ENCODE measurements at regions not wholly inside any gene's neighbourhood (a gene's known extent, or its start where the extent isn't known, plus 50 kb on each side); places are given as distances from the start of the nearest gene placed in this dataset.

DNA sequence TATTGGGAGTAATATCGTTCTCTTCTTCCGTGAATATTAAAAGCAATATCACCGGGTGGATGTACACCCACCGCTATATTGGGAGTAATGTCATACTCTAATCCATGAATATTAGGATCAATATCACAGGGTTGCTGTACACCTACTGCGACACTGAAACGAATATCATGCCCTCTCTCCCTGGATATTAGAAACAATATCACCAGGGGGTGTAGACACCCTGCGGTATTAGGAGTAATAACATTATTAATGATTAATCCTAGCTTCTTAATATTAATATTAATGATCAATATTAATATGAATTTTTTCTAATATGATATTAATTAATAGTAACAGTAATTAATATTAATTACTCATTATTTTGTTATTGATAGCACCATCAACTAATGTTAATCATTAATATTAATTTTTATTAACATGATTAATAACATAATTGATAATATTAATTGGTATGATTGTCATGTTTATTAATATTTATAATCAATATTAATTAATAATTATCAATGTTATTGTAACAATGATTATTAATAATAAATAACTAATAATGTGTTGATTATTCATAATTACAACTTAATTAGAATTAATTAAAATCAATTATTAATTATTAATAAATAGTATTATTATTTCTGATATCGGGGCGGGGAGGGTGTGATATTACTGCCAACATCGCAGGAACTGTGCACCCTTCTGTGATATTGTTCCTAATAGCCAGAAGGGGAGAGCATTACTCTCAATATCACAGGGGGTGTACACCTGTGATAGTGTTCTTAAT, 121.3 kb upstream of the C1GALT1 start:
- no peak for DNase-seq

DNA sequence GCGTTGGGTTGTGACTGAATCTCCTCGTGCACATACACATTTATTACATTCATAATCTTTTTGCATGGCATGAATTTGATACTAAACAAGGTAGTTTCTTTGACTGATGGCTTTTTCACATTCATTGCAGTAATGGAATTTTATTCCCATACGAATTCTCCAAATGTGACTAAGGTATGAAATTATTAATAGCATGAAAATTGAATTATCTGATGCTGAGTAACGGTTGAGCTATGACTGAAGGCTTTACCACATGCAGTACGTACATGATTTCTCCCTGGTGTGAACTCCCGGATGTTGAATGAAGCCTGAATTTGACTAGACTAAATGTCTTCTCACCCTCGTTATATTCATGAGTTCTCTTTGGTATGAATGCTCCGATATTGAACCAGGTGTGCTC, 104.4 kb upstream of the C1GALT1 start:
- no peak for DNase-seq

DNA sequence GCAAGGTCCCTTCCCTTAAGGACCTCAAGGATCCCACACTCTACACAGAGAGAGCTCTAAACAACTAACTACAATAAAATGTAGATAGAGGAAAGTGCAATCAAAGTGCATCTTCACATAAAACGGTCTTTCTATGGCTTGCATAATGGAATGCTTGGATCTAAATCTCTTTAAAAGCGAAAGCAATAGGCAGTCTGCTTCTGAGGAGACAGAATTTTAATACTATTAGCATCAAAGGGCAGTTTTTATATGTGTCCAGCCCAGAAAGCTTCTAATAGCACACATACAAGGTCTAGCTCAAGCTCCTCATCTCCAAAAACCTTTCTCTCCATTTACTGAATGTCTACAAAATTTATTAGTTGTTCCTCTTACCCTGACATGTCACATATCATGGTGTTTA, 101.5 kb upstream of the C1GALT1 start:
- DNase-seq: no peak

DNA sequence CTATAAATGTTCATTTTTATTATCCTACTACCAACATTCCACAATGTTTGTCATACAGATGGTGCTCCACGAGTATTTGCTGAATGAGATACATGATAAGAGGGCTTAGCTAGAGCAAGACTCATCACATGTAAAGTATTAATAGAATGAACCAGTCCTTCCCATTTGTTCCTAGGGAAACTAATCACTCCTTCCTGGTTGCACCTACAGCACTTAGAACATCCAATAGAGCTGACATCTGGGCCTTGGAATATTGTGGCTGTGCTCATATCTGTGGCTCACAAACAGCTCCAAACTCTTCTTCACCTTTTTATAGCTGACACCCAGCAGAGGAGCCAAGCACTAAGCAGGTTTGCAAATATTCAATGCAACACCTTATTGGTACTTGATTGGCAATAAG, 91.9 kb upstream of the C1GALT1 start:
- DNase-seq: no peak

DNA sequence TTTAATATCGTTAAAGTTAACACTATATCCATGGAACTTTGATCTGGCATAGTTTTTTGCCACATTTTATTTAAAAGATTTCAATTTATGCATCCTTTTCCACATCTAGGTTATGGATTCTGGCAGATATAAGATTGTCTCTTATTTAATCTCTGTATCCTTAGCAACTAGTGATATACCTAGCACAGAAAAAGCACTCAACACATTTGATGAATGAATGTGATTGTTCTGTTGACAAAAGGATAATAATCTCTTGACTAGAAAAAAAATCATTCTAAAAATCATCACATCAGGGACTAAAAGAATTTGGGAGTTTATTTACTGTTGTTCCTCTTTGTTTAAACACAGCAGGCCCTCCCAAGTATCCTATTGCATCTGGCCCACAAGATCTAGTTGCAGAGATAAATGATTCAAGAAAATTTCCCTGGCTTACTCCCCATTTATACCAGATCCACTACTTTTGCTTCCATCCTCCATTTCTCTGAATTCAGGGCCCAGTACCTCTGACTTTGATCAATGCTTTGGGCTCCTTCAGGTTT, 84.0 kb upstream of the C1GALT1 start:
- no peak for DNase-seq

DNA sequence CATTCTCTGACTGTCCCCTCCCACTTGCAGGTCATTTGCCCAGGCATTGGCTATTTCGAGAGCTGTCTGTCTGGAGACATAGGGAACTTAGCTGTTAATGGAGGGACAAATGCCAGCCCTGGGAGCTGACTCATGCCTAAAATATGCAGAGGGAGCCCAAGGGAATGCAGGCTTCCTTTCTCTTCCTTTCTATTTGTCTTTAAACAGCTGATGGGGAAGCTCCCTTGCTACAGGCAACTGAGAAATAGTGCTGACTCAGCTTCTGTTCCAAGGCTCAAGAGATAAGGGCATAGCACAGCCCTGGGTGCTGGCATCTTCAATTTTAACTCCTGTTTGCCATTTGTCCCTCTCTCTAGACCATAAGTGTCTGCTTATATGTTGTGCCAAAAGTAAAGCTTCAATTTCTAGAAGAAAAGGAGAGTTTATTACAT, 82.7 kb upstream of the C1GALT1 start:
- peak; percentile 77 for DNase-seq

DNA sequence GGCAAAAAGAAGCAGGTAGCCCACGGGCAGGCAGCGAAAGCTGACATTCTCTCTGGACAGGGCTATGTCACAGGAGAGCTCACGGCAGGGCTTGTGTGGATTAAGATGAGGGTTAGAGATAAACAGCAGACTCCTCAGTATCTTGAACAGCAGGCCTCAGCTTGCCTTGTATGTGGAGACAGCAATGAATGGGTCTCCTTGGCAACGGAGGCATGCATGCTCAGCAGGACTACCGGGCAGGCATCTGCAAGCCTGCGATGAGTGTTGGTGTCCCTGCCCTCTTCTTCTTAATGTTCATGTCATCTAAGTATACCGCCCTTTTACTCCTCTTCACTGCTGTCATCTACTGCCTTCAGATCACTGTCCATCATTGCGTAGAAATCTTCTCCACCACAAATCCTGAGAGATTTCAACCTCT, 81.9 kb upstream of the C1GALT1 start:
- DNase-seq: no peak

DNA sequence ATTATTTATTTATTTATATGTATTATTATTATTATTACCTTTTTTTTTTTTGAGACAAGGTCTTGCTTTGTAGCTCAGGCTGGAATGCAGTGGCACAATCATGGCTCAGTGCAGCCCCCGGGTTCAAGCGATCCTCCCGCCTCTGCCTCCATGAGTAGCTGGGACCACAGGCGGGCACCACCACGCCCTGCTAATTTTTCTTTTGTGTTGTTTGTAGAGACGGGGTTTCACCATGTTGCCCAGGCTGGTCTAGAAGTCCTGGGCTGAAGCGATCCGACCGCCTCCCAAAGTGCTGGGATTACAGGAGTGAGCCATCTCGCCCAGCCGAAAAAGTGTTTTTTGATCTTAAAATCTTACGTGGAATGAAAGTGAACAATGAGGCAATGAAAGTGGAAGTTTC, 79.4 kb upstream of the C1GALT1 start:
- DNase-seq: no peak

DNA sequence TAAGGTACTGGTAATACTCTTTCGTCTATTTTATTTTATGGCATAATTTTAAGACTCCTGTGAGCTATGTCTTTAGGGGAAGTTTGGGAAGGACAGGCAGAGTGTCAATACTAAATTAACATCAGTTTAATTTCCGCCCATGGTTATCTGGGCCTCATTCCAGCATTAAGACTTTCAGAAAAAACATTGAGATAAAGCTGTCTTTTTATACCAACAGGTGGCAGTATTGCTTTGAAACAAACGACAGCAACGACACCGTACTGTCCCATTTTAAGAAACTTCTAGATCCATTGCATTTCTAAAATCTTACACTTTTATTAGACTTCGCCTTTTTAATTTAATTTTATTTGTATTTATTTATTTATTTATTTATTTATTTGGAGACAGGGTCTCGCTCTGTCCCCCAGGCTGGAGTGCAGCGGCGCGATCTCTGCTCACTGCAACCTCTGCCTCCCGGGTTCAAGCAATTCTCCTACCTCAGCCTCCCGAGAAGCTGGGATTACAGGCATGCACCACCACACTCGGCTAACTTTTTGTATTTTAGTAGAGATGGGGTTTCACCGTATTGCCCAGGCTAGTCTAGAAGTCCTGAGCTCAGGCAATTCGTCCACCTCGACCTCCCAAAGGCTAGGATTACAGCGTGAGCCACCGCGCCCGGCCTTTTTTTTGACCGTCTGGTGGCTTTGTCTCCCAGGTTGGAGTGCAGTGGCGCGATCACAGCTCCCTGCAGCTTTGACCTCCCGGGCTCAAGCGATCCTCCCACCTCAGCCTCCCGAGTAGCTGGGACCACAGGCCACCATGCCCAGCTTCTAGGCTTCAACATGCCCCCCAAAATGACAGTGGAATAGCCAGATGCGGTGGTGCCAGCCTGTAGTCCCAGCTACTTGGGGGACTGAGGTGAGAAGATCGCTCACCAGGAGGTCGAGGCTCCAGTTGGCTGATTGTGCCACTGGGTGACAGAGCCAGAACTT, 78.7 kb upstream of the C1GALT1 start:
- DNase-seq: no peak

DNA sequence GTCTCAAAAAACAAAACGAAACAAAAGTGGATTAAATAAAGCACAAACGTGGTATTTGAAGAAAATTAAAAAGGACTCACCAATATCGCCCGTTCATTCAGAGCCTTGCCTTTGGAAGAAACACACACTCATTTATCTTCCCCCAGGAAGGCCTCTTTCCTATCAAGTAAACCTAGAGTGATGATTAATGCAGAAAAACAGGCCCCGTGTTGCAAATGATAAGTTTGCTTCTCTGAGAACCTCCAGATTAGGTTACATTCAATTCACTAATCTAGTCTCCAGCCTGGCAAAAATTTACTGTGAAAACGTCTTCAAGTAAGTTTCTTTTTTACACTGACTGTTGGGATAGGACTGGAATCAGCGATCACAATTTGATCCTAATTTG, 78.0 kb upstream of the C1GALT1 start:
- no peak for DNase-seq

DNA sequence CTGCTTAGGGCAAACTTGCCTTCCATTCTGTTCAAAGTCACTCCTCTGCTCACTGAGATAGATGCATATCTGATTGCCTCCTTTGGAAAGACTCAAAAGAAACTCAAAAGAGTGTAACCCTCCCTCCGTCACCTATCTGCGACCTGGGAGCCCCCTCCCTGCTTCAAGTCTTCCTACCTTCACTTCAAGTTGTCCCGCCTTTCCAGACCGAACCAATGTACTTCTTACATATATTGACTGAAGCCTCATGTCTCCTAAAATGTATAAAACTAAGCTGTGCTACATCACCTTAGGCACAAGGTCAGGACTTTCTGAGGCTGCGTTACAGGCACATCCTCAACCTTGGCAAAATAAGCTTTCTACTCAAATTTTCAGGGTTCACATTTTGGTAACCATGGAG, 77.4 kb upstream of the C1GALT1 start:
- DNase-seq: no peak

DNA sequence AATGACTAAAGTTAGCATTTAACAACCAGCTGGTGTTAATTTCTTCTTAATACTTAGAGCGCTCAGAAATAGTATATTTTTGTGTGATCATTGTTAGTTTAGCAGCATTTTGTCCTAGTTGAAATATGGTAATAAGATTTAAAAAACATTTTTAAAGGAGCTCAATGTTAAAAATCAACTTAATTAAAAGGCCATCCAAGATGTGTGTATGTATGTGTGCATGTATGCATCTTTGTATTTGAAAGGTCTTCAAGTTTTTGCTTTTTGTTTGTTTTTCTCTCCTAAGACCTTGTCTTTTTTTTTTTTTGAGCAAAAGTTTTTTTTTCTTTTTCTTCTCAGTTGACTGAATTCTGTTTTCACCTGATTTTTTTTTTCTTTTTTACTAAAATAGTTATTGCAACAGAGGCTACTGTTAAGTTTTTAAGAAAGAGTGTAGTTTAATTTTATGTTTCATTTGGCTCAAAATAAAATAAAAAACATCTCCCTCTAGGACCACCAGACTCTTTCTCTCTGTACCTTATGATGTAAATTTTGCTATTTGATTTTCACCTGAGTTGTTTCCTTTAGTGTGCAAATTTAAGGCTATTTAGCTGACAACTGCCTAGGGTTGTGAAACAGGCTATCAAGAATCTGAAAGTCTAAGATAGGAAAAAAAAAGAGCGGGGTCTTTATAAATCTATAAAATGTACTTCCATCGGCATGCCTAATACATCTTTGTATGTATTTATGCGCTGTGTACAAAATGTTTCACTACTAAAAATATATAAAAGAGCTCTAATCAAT, 76.4 kb upstream of the C1GALT1 start:
- no peak for DNase-seq

DNA sequence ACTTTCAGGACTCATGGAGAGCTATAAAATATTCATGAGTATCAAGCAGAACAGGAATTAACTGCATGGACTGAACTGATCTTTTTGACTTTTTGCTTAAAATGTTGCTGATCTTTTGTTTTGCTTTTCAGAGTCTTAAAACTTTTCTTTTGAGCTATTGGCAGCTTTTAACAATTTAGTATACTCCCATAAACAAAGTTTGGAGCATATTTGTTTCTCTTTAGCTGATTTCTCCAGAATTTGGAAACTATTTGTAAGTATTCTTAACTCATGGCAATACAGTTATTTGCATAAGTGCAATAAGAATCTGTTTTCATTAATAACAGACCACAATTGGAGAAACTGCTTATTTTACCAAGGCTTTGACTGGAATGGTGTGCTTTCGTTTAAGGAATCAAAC, 73.4 kb upstream of the C1GALT1 start:
- no peak for DNase-seq

DNA sequence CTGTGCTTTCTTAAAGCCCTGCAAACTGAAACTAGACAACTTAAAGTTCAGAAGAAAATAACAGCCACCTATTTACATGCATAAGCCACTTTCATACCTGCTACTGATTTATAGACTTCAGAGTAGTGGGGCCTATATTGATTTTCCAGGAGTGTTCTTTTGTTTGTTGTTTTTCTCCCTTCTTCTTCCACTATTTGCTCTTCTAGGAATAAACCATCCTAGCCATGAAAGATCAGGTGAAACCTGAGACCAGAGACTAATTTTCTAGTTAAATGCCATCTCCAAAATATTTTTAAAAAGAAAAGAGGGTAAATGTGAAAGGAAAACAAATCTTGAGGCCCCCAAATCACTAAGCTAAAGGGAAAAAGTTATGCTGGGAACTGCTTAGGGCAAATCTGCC, 72.4 kb upstream of the C1GALT1 start:
- DNase-seq: no peak

DNA sequence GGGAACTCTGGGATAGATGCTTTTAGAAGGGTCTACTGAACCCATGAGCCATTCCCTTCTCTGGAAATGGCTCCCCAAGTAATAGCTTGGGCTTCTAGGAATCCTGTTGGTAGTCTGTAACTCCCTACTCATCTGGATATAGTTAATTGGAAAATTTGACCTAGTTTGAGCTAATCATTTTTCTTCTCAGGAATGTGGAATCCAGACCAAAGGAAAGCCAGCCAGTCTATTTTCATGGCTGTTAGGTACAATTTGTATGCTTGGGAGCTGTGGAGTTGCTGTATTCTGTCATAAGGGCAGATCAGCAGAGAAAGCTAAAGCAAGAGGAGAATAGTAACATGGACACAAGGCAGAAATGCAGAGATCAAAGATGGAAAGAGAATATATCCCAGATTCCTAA, 71.6 kb upstream of the C1GALT1 start:
- DNase-seq: no peak

DNA sequence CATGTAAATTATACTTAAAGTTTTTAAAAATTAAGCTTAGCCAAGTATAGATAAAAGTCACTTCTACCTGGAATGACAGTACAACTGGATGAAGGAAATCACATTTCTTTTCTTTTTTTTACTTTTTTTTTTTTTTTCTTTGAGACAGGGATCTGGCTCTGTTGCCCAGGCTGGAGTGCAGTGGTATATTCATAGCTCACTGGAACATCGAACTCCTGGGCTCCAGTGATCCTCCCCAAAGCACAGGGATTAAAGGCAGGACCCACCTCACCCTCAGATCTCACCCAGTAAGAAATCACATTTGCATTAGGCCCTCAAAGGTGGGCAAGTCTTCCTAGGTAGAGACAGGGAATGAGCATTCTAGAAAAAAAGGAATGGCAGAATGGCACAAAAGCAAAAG, 69.5 kb upstream of the C1GALT1 start:
- no peak for DNase-seq

DNA sequence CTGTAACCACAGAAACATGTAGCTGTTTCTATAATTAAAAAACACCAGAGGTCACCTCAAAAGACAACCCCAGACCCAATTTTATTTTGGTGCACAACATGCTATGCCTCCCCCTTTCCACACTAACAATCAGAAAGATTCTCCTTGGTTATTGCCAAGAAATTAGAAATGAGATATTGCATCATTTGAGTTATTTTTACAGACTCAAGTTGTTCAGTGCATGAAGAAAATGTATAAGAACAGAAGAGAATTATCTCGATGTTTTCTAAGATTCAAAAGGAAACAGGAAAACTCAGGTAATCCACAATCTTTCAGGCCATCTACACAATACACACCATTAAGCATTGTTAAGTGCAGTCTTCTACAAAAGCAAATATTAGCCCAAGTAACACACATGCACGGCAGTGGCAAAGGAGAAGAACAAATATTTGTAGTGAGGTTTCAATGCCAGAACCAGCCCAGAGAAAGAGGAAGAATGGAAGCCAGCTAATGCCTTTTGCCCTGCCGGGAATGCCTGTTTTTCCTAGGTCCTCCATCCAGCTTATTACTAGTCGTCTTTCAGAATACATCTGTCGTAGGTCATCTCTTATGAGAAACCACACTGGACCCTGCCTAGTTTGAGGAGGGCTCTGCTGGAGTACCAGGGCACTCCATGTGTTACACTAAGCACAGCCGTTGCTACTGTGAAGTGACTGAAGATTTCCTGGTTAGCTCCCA, 67.6 kb upstream of the C1GALT1 start:
- no peak for DNase-seq

DNA sequence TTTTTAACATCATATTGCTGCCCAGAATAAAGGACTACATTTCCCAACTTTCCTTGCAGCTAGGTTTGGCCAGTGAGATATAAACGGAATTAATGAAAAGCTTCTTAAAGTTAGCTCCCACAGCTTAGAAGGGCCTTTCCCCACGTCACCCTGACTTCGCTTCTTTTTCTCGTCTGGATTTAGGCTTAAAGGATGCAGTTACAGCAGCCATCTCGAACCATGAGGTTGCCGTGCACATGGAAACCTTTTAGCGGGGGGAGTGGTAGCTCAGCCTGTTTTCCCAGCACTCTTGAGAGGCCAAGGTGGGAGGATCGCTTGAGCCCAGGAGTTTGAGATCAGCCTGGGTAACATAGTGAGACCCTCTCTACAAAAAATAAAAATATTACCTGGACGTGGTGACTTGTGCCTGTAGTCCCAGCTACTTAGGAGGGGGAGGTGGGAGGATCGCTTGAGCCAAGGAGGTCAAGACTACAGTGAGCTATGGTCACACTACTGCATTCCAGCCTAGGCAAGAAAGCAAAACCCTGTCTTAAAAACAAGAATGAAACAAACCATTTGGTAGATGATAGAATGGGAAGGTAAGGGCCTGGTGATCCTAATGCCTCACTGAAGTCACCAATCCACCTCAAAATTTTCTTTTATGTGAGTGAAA, 64.3 kb upstream of the C1GALT1 start:
- DNase-seq: no peak

DNA sequence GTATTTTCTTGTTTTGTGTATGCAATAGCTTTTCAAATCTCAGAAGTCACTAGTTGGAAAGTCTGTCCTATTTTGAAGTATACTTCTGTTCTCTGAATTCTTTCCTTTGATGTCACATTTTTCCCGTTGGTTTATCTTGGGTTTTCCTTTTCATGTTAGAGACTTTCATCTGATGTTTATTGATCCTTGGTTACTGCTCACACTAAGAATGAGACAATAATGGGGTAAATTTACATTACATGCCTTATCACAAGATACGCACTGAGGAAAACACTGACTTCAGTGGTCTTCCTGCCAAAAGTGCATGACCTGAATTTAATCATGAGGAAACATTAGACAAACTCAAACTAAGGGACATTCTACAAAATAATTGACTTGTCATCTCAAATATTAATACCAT, 63.5 kb upstream of the C1GALT1 start:
- no peak for DNase-seq

DNA sequence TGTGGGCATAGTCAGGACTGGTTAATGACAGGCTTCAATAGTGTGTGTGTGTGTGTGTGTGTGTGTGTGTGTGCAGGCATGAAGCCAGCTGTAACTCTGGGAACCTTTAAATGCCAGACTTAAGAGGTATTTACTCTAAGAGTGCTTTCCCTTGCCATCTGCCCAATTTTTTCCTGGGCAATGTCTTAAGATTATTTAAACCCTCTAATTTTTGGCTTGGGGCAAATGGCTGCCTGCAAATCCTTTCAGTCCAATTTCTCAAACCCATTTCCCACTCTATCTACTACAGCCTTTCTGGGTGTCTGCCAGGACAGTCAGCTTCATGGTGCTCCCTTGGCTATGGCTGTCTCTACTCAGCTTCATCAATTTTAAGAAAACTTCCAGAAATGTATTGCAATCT, 62.6 kb upstream of the C1GALT1 start:
- DNase-seq: no peak

DNA sequence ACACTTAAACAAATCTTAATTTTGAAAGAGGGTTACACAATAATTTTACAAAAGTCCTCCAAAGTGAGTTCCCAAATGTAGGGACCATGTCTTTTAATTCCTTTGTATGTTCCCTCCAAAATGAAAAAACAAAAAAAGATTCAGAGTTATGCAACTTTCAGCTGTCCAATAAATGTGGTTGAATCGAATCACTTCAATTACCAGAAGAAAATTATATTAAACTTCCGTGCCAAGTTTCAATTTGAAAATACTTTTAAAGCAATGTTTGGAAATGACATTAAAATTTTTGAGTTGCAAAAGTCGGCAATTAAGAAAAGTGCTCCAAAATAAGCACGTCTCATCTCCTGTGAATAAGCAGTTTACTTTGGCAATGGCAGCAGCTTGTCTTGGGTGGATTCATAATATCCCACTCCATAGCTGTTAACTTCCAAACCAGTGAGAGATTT, 60.3 kb upstream of the C1GALT1 start:
- no peak for DNase-seq
